ENCODE measurements at regions not wholly inside any gene's neighbourhood (a gene's known extent, or its start where the extent isn't known, plus 50 kb on each side); places are given as distances from the start of the nearest gene placed in this dataset.

GRCh38 chr6:49151957-49152356 lies 311.1 kb downstream of the MMUT start (continued):
- TF ChIP-seq ZSCAN12 (CRISPR knock-in tag; IDR thresholded peaks at IDR 0.05), result no peak

DNA sequence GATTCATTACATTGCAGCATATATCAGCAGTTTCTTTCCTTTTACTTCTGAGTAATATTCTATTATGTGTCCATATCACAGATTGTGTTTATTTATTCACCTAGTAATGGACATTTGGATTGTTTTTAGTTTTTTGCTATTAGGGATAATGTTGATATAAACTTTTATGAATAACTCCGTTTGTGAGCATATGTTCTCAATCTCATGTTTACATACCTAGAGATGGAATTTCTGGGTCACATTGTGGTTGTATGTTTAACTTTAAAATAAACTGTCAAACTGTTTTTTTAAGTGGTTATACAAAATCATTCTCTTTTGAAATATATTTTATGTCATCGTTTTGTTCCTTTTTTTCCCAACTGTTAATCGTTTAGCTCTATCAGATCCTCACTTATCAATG lies 311.6 kb downstream of the MMUT start:
- Histone ChIP-seq H3K4me3 (replicated peaks in 1 of 3; ENCODE audit: insufficient read depth in 1 of 3, low read depth in 2 of 3, low read length in 3 of 3) (no peak overlapping the region), H4K20me1 (ENCODE audit: insufficient read depth, low read length) (no peaks in the 10 kb centered on the region), H3K9ac (ENCODE audit: insufficient read depth, low read depth, low read length) (no peak overlapping the region), H3K9me3 (ENCODE audit: low read length) (no peaks in the 10 kb centered on the region), H3K36me3 (replicated peaks in 1 of 2; ENCODE audit: control insufficient read depth in 1 of 2, insufficient read depth in 2 of 2, low read length in 2 of 2) (no peaks in the 10 kb centered on the region), H3K27me3 (ENCODE audit: control insufficient read depth in 1 of 2, insufficient read depth in 2 of 2, low read length in 2 of 2) (no peaks in the 10 kb centered on the region), H3K79me2 (ENCODE audit: insufficient read depth, low read length) (no peaks in the 10 kb centered on the region), H3K4me2 (ENCODE audit: low read depth, low read length) (no peak overlapping the region), H2AFZ (ENCODE audit: low read length) (no peak overlapping the region), H3K27ac (ENCODE audit: extremely low read length, insufficient read depth, low read length) (no peak overlapping the region), H3K4me1 (ENCODE audit: insufficient read depth, low read length) (no peaks in the 10 kb centered on the region)
- no peak for DNase-seq (ENCODE audit: low spot score)
- no TSS peak for BruUV-seq (replicated peaks)
- intact Hi-C loops (cut with micrococcal nuclease; ENCODE audit: unreplicated experiment) (no loop called here), in situ Hi-C loops (cut with HindIII; ENCODE audit: extremely low pct_ligation_motif_present, low pct_unique_long_range_greater_than_20kb) (no loop called here)
- no peak for ATAC-seq
- WGBS (ENCODE audit: low lambda C conversion rate), result under 1% methylated on average over 3 of the region's 3 CpGs
- CTCF ChIA-PET (ENCODE audit: low intra/inter-chr PET ratio, low total read pairs), result no interaction called here
- TF ChIP-seq ZFP36L2 (CRISPR knock-in tag; IDR thresholded peaks at IDR 0.05), result no peak
- no peak for TF ChIP-seq ARID5B (CRISPR knock-in tag; IDR thresholded peaks at IDR 0.05)
- TF ChIP-seq PHF8 (CRISPR knock-in tag; IDR thresholded peaks at IDR 0.05), result no peak
- no peak for TF ChIP-seq CENPBD1 (CRISPR knock-in tag; IDR thresholded peaks at IDR 0.05; ENCODE audit: borderline replicate concordance, low read depth)
- TF ChIP-seq ZNF468 (CRISPR knock-in tag; IDR thresholded peaks at IDR 0.05), result no peak
- TF ChIP-seq NR2C2 (CRISPR knock-in tag; IDR thresholded peaks at IDR 0.05; ENCODE audit: borderline replicate concordance), result no peak
- TF ChIP-seq ETV5 (CRISPR knock-in tag; IDR thresholded peaks at IDR 0.05; ENCODE audit: borderline replicate concordance), result no peak
- no peak for TF ChIP-seq SMAD9 (CRISPR knock-in tag; IDR thresholded peaks at IDR 0.05)
- TF ChIP-seq MEIS1 (CRISPR knock-in tag; IDR thresholded peaks at IDR 0.05; ENCODE audit: borderline replicate concordance), result no peak
- no peak for FAIRE-seq
- POLR2A ChIA-PET, result no interaction called here
